T47D (cell line): ENCODE measurements at regions not wholly inside any gene's neighbourhood (a gene's known extent, or its start where the extent isn't known, plus 50 kb on each side); places are given as distances from the start of the nearest gene placed in this dataset.

Experiments
- DNase-seq, 2 experiments: peaks; one replicate each; pipeline versions ENCODE4 v3.0.0 to v3.0.0-alpha.2; 2011 to 2012; ENCODE audit warnings: low read depth in 1 of 2, low spot score in 1 of 2
- JUND ChIP-seq: IDR thresholded peaks from 2 replicates; pipeline ENCODE4 v1.6.1; 2012; ENCODE audit warnings: low read depth
- in situ Hi-C: cut with HindIII; loops from 2 replicates; pipeline ENCODE4 v1.10.0; 2016; ENCODE audit warnings: low sequenced_read_pairs, low pct_unique_long_range_greater_than_20kb

DNA sequence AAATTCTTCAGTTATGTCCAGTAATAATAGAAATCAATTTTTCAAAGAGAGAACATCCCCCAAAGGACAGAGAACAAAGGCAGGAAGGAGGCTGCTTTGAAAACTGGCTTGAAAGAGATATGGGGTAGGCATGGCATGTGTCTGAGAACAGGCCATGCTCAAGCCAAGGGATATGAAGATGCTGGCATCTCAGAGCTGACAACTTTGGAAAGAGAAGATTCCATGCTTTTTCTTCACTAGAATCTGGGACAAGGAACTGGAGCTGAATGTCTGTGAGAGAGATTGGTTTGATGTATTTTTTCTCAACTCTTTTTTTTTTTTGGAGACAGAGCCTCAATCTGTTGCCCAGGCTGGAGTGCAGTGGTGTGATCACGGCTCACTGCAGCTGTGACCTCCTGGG is 139.8 kb upstream of the DLX2 start:
- in situ Hi-C loops = no loop called here
- no peak for TF ChIP-seq JUND
- DNase-seq = no peak

GRCh38 chr2:172242961-172243360 is 140.3 kb upstream of the DLX2 start:
- peak in 1 of 2 experiments; percentile 20 for DNase-seq
- in situ Hi-C loops = no loop called here
- no peak for TF ChIP-seq JUND

DNA sequence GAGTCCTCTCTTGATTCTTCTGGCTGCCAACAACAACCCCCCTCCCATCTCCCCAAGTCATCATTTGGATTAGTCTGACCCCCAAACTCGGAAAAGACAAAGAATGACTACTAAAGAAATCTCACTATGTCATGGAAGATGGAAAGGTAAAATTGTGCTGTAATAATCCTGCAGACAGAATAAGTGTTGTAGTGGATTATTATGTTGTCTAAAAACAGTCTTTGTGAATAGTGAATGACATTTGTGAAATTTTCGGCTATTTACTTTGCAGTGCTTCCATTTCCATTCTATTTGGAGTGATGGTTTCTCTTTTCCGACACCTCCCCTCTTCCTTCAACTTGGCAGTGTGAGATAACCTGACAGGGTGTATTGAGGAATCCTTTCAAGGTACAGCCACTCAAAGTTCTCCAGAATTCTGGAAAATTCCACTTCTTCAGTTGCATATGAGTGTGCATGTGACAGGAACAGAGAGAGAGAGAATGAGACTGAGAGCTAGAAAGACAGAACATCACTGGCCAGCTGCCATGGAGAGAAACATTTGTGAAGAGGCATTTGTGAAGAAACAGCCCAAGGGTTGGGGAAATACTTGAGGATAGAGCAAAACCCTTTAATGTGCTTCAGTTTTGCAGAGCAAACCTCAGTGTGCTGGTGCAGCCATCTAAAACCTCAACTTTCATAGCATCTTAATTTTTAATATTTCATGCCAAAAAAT is 141.9 kb upstream of the DLX2 start:
- DNase-seq = no peak
- in situ Hi-C loops = no loop called here
- no peak for TF ChIP-seq JUND

GRCh38 chr2:172246649-172247048 is 143.9 kb upstream of the DLX2 start:
- in situ Hi-C loops = no loop called here
- no peak for DNase-seq
- no peak for TF ChIP-seq JUND

DNA sequence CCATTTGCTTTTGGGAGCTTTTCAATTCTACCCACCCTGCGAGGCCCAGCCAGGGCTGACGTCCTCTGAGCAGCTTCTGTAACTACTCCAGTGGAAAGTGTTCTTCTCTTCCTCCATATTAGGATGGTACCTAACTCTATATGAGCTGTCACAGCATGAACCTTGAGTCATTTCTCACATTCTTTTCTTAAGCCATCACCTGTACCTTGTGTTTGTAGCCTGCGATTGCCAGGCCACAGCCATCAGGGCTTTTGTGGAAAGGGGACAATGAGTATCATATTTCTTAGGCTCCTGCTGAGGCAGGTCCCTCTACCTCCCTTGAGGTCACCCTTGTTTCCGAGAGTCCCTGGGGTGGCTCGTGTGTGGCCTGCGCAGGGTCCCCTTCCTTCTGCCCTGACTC is 144.5 kb upstream of the DLX2 start:
- DNase-seq = no peak
- TF ChIP-seq JUND = no peak
- in situ Hi-C loops = no loop called here

- TF ChIP-seq JUND = no peak
- in situ Hi-C loops = no loop called here
- no peak for DNase-seq
These were observed 145.7 kb upstream of the DLX2 start for GRCh38 chr2:172248381-172248780.

DNA sequence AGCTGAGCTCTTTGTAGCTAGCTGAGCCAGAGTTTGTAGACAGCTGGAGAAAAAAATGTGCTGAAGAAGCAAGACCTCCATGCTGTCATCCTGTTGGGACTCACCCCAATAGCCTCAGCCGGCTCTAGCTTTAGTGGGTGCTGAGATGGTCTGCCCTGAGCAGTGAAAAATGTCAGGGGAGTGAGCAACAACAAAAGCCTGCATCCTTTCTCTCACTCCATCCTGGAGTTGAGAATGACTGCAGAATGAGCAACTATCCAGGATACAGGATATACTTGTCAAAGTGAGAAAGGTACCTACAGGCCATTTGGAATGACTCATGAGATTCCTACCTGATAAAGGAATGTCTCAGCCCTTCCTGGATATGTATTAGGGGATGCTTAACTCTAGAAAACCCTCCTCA is 146.1 kb upstream of the DLX2 start:
- in situ Hi-C loops = no loop called here
- TF ChIP-seq JUND = no peak
- no peak for DNase-seq

DNA sequence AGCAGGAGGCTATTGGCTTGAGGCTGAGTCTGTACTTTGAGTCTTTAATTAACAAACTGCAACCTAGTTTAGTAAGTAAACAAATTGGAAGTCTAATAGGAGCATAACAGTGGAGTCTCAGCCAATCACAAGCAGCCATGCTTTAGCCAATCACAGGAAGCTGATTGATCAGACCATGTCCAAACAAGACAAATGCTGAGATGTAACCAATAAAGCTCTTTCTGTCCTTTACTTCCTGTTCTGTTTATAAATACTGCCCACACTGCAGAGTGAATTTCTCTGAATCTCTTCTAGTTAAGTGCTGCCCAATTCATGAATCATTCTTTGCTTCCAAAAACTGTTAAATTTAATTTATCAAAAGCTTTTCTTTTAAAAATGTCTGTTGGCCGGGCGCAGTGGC is 146.6 kb upstream of the DLX2 start:
- in situ Hi-C loops = no loop called here
- no peak for DNase-seq
- TF ChIP-seq JUND = no peak

DNA sequence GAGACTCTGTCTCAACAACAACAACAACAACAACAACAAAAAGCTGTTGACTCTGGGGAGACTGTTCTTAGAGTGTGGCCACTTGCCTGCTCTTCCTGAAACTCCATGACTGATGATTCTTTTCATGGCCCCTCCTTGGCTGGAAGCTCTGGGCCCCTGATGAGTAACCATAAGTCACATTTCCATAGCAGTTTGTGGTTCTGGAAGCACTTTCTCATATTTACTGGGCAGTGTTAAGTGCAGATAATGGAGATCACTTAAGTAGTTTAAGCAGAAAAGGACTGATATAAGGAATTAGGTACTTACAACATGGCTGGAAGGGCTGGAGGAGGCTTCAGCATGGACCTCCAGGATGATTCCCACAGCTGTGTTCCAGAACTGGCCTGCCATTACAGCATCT is 147.3 kb upstream of the DLX2 start:
- DNase-seq = no peak
- in situ Hi-C loops = no loop called here
- TF ChIP-seq JUND = no peak

GRCh38 chr2:172251231-172251630 is 148.5 kb upstream of the DLX2 start:
- DNase-seq = no peak
- TF ChIP-seq JUND = no peak
- in situ Hi-C loops = no loop called here

DNA sequence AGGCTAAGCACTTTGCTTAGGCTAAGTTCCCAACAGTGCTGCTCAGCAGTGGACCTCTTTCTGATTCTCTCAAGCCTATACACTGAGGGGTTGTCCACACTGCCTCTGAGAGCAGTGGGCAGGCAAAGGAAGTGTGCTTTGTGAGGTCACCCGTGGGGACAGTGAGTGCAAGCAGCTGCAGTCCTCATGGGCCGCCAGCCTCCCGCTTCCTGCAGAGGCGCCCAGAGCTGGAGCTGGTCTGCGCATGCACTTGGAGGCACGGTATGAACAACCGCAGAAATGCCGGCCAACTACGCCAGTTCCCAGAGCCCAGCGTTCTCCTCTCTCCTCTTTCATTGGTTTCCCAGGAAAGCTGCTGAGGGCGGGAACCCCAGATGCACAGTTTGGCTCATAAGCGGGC is 149.5 kb upstream of the DLX2 start:
- no peak for DNase-seq
- in situ Hi-C loops = no loop called here
- TF ChIP-seq JUND = no peak

- no peak for TF ChIP-seq JUND
- in situ Hi-C loops = no loop called here
- no peak for DNase-seq
These were observed 150.7 kb upstream of the DLX2 start for GRCh38 chr2:172253190-172254052.

DNA sequence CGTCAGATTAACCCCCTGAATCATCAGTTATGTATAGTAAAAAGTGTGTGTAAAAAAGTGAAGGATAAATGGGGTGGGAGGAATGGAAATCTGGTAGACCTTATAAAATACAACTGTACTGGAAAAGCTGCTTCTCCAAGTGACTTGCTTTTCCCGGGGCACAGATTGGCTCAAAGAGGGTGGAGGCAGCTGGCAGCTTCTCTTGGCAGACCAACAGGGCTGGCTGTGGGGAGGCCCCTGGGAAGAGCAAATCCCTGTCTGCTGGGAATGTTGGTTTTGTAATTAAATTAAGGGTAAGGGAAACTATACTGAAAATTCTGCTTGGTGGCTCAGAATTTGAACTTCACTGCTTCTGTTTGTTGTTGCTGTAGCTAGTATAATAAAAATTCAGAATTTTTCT is 154.2 kb upstream of the DLX2 start:
- in situ Hi-C loops = no loop called here
- DNase-seq = no peak
- no peak for TF ChIP-seq JUND

- no peak for TF ChIP-seq JUND
- in situ Hi-C loops = no loop called here
- no peak for DNase-seq
These were observed 157.1 kb upstream of the DLX2 start for GRCh38 chr2:172259827-172260226.
